Upper lobe of left lung (tissue), 6 donors: ENCODE measurements at regions not wholly inside any gene's neighbourhood (a gene's known extent, or its start where the extent isn't known, plus 50 kb on each side); places are given as distances from the start of the nearest gene placed in this dataset.

Experiments used
- ATAC-seq, 2 donors: fragments of 200-7000 bp; cut with Tn5 transposase; one replicate each; pipeline ENCODE4 v1.9.1; 2022; ENCODE audit warnings: mild to moderate bottlenecking in 2 of 2, moderate library complexity in 2 of 2; ENCODE audit not compliant: low FRiP score in 2 of 2
- DNase-seq, 2 donors: peaks; one replicate each; pipeline ENCODE4 v3.0.0-alpha.2; 2019 to 2020
- H3K27ac ChIP-seq, 4 donors: fragments of 200-600 bp; sonication (generic); one replicate each; pipeline ENCODE4 v1.5.1; 2016 to 2019
- H3K27me3 ChIP-seq, 4 donors: fragments of 200-600 bp; sonication (generic); one replicate each; pipeline ENCODE4 v1.5.1; 2017 to 2019
- H3K36me3 ChIP-seq, 4 donors: fragments of 200-600 bp; sonication (generic); one replicate each; pipeline ENCODE4 v1.5.1; 2016 to 2019
- H3K4me1 ChIP-seq, 4 donors: fragments of 200-600 bp; sonication (generic); one replicate each; pipeline ENCODE4 v1.5.1; 2018 to 2019
- H3K4me3 ChIP-seq, 4 donors: fragments of 200-600 bp; sonication (generic); one replicate each; pipeline ENCODE4 v1.5.1; 2017 to 2019; ENCODE audit warnings: mild to moderate bottlenecking in 2 of 4, moderate library complexity in 1 of 4
- H3K9me3 ChIP-seq, 4 donors: fragments of 200-600 bp; sonication (generic); one replicate each; pipeline ENCODE4 v1.5.1; 2018 to 2019
- EP300 ChIP-seq, 4 donors: sonication (generic); formaldehyde crosslinking; IDR thresholded peaks; one replicate each; pipeline ENCODE4 v1.5.1; 2017; ENCODE audit warnings: antibody characterized with exemption in 4 of 4, control low read depth in 2 of 4
- POLR2A ChIP-seq, 4 donors: fragments of 450-650 bp; IDR thresholded peaks; one replicate each; pipeline ENCODE4 v1.5.1; 2016 to 2017; ENCODE audit warnings: antibody characterized with exemption in 4 of 4, mild to moderate bottlenecking in 2 of 4
- POLR2AphosphoS5 ChIP-seq, 2 donors: sonication (generic); formaldehyde crosslinking; IDR thresholded peaks; one replicate each; pipeline ENCODE4 v1.5.1; 2017; ENCODE audit warnings: antibody characterized with exemption in 2 of 2
- WGBS, 2 donors: methylation state at CpG; one replicate each; pipeline ENCODE4 v1.1.5; 2017 to 2018; 5-methylcytosine and 5-hydroxymethylcytosine counted together
- TF ChIP-seq, protein P1 (sequence below), 6 experiments: fragments of 450-650 bp in 4 of 6; fragments of 200-600 bp in 2 of 6; sonication (generic) in 2 of 6; IDR thresholded peaks; one replicate each; pipeline ENCODE4 v1.5.1; 2016 to 2019; ENCODE audit warnings: antibody characterized with exemption in 6 of 6
- donor health status: DM: no; HTN: no; CAD: no; lungs with moderate emphysema.
- donor health status: DM: no; HTN: yes; CAD: no; lungs with severe emphysema.

DNA sequence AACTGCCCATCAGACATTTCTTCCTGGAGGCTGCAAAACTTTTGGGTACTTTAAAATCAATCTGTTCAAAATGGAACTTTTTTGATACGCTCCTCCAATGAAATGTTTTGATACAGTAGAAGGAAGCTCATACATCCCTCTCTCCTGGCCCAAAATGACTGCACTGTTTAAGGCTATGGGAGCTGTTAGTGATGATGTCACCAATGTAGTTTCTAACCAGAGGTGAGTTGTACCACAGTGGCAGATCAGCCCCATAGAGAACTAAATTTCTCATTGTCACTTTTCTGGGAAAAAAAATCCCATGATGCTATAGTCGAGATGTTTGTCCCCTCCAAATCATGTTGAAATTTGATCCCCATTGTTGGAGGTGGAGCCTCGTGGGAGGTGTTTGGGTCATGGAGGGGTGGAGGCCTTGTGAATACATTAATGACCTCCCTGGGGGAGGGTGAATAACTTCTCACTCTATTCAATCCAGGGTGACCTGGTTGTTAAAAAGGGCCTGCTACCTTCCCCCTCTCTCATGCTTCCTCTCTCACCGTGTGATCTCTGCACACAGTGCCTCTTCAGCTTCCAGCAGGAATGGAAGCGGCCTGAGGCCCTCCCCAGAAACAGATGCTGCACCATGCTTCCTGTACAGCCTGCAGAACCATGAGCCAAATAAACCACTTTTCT is 117.4 kb upstream of the NPAS2 start:
- 68 to 74% methylated on average over 5 of the region's 5 CpGs for WGBS, 2 donors
- Histone ChIP-seq H3K9me3 (no peaks in the 10 kb centered on the region), H3K4me3 (no peak overlapping the region), H3K36me3 (no peaks in the 10 kb centered on the region), H3K27me3 (no peaks in the 10 kb centered on the region), H3K27ac (no peak overlapping the region), H3K4me1 (no peaks in the 10 kb centered on the region)
- DNase-seq (no peak), ATAC-seq (no peak)
- TF ChIP-seq POLR2A (IDR thresholded peaks at IDR 0.05) (no peak), EP300 (IDR thresholded peaks at IDR 0.05) (no peak), POLR2AphosphoS5 (IDR thresholded peaks at IDR 0.05) (no peak)
- TF ChIP-seq, protein P1, sequence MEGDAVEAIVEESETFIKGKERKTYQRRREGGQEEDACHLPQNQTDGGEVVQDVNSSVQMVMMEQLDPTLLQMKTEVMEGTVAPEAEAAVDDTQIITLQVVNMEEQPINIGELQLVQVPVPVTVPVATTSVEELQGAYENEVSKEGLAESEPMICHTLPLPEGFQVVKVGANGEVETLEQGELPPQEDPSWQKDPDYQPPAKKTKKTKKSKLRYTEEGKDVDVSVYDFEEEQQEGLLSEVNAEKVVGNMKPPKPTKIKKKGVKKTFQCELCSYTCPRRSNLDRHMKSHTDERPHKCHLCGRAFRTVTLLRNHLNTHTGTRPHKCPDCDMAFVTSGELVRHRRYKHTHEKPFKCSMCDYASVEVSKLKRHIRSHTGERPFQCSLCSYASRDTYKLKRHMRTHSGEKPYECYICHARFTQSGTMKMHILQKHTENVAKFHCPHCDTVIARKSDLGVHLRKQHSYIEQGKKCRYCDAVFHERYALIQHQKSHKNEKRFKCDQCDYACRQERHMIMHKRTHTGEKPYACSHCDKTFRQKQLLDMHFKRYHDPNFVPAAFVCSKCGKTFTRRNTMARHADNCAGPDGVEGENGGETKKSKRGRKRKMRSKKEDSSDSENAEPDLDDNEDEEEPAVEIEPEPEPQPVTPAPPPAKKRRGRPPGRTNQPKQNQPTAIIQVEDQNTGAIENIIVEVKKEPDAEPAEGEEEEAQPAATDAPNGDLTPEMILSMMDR (IDR thresholded peaks at IDR 0.05), result no peak

DNA sequence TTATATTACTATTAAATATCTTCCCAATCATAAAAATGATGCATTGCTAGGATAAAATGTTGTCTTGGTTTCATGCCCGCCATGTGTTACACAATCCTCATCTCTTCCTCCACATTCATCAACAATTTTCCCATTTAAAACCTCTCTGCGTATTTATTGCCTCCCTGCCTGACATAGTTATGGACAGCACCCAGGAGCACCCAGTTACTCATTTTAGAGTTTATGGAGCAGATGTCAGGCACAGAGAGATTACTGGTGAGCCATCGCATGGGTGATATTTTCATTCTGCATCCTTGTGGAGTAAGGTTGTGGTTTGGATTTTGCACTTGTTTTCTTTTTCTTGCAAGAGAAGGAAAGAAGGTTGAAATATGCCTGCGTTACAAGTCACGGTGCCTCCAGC is 116.7 kb upstream of the NPAS2 start:
- TF ChIP-seq EP300 (IDR thresholded peaks at IDR 0.05), result no peak
- no peak for TF ChIP-seq POLR2A (IDR thresholded peaks at IDR 0.05)
- TF ChIP-seq POLR2AphosphoS5 (IDR thresholded peaks at IDR 0.05), result no peak
- TF ChIP-seq, protein P1 (IDR thresholded peaks at IDR 0.05), result no peak
- H3K4me3 ChIP-seq, result no peak overlapping the region
- no peaks in the 10 kb centered on the region for H3K27me3 ChIP-seq
- 69 to 77% methylated on average over 5 of the region's 5 CpGs for WGBS, 2 donors
- H3K27ac ChIP-seq, result no peak overlapping the region
- ATAC-seq, result peak in 1 of 2 donors; percentile 25
- no peaks in the 10 kb centered on the region for H3K9me3 ChIP-seq
- DNase-seq, result no peak
- H3K4me1 ChIP-seq, result no peaks in the 10 kb centered on the region
- H3K36me3 ChIP-seq, result no peaks in the 10 kb centered on the region

DNA sequence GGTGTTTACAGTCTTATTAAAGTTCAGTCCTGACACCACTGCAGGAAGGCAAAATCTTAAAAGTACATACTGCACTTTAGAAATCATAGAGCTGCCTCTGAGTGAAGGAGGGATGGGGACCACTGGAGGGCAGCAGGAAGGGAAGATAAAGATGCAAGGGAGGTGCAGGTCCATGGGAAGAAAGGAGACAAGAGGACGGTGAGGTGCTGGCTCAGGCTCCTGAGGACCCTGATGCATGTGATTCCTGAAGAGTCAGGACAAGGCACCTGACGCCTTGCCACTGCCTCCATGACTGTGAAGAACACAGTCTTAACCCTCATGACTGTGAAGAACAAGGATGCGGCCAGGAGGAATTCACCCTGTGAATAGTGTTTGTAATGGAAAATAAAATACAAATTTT is 116.2 kb upstream of the NPAS2 start:
- ATAC-seq (no peak), DNase-seq (no peak)
- no peak overlapping the region for H3K27ac ChIP-seq
- no peaks in the 10 kb centered on the region for H3K36me3 ChIP-seq
- no peaks in the 10 kb centered on the region for H3K9me3 ChIP-seq
- 79 to 90% methylated on average over 3 of the region's 3 CpGs for WGBS, 2 donors
- TF ChIP-seq EP300 (IDR thresholded peaks at IDR 0.05) (no peak), POLR2A (IDR thresholded peaks at IDR 0.05) (no peak), POLR2AphosphoS5 (IDR thresholded peaks at IDR 0.05) (no peak)
- TF ChIP-seq, protein P1 (IDR thresholded peaks at IDR 0.05), result no peak
- no peaks in the 10 kb centered on the region for H3K27me3 ChIP-seq
- H3K4me1 ChIP-seq, result no peaks in the 10 kb centered on the region
- H3K4me3 ChIP-seq, result no peak overlapping the region

DNA sequence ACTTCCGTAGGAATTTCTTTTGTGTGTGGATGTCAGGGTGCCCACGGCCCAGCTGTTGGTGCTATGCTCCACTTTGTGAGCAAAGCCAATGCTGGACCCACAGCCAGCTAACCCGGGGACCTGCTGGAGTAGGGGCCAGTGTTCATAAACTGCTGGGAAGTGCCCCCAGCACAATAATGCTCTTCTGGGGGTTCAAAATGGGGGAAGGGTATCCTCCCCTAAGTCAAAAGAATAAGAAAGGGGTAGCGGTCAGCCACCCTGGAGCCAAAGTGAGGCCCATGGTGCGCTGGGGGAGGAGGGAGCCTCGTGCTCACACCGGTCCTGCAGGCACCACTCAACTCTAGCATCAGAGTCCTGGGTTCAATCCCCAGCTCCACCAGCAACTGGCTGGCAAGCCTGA is 115.8 kb upstream of the NPAS2 start:
- H3K4me3 ChIP-seq, result no peak overlapping the region
- no peaks in the 10 kb centered on the region for H3K4me1 ChIP-seq
- TF ChIP-seq POLR2A (IDR thresholded peaks at IDR 0.05) (no peak), POLR2AphosphoS5 (IDR thresholded peaks at IDR 0.05) (no peak), EP300 (IDR thresholded peaks at IDR 0.05) (no peak)
- TF ChIP-seq, protein P1 (IDR thresholded peaks at IDR 0.05), result no peak
- ATAC-seq (no peak), DNase-seq (no peak)
- 85 to 94% methylated on average over 7 of the region's 7 CpGs for WGBS, 2 donors
- H3K9me3 ChIP-seq, result no peaks in the 10 kb centered on the region
- no peak overlapping the region for H3K27ac ChIP-seq
- no peaks in the 10 kb centered on the region for H3K36me3 ChIP-seq
- no peaks in the 10 kb centered on the region for H3K27me3 ChIP-seq

DNA sequence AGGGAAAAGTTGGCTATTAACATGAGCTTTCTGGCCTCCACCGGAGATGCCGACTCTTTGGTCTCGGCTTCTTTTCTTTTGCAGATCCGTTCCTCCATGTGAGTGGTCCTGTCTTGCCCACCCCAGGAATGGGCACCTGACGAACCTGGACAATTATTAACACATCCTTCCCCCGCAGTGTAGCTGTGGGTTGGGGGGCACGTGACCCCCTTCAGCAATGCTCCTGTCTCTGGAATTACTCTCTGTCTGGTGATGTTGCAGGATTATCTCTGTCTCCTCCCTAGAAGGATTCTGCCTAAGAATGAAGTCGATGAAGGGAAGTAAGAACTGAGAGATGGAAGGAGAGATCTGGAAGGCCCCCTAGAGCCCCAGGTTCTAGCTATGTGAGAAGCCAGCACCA is 115.2 kb upstream of the NPAS2 start:
- DNase-seq (no peak), ATAC-seq (no peak)
- no peak for TF ChIP-seq EP300 (IDR thresholded peaks at IDR 0.05)
- no peak for TF ChIP-seq POLR2AphosphoS5 (IDR thresholded peaks at IDR 0.05)
- TF ChIP-seq, protein P1 (IDR thresholded peaks at IDR 0.05), result no peak
- TF ChIP-seq POLR2A (IDR thresholded peaks at IDR 0.05), result no peak
- H3K4me1 ChIP-seq, result no peaks in the 10 kb centered on the region
- no peak overlapping the region for H3K27ac ChIP-seq
- H3K9me3 ChIP-seq, result no peaks in the 10 kb centered on the region
- no peak overlapping the region for H3K4me3 ChIP-seq
- no peaks in the 10 kb centered on the region for H3K27me3 ChIP-seq
- H3K36me3 ChIP-seq, result no peaks in the 10 kb centered on the region
- WGBS, 2 donors, result 94 to 95% methylated on average over 8 of the region's 8 CpGs
